ENCODE measurements at regions not wholly inside any gene's neighbourhood (a gene's known extent, or its start where the extent isn't known, plus 50 kb on each side); places are given as distances from the start of the nearest gene placed in this dataset.

GRCh38 chr21:26412885-26413284 is 160.2 kb downstream of the CYYR1 start:
- Mint-ChIP-seq H3K27ac (no peak overlapping the region), H3K36me3 (ENCODE audit: low read depth) (no peaks in the 10 kb centered on the region), H3K27me3 (ENCODE audit: low read depth) (peaks cover 5% of the 10 kb centered on the region), H3K9me3 (no peaks in the 10 kb centered on the region), H3K4me1 (peaks cover 16% of the 10 kb centered on the region), H3K4me3 (no peak overlapping the region)
- no peak for TF ChIP-seq CTCF (IDR thresholded peaks at IDR 0.05; ENCODE audit: unreplicated experiment in 3 of 3)

GRCh38 chr21:26409735-26410134 is 163.4 kb downstream of the CYYR1 start:
- H3K27ac Mint-ChIP-seq: peak overlapping the region; percentile 1 to 37 (median 35)
- H3K36me3 Mint-ChIP-seq (ENCODE audit: low read depth): no peaks in the 10 kb centered on the region
- H3K4me3 Mint-ChIP-seq: no peak overlapping the region
- H3K4me1 Mint-ChIP-seq: peaks cover 37% of the 10 kb centered on the region
- no peak for TF ChIP-seq CTCF (IDR thresholded peaks at IDR 0.05; ENCODE audit: unreplicated experiment in 3 of 3)
- peaks cover 5% of the 10 kb centered on the region for H3K27me3 Mint-ChIP-seq (ENCODE audit: low read depth)
- H3K9me3 Mint-ChIP-seq: no peaks in the 10 kb centered on the region

GRCh38 chr21:26408511-26408910 is 164.6 kb downstream of the CYYR1 start:
- peaks cover 5% of the 10 kb centered on the region for H3K27me3 Mint-ChIP-seq (ENCODE audit: low read depth)
- no peak overlapping the region for H3K27ac Mint-ChIP-seq
- H3K4me3 Mint-ChIP-seq: no peak overlapping the region
- H3K4me1 Mint-ChIP-seq: peaks cover 49% of the 10 kb centered on the region
- TF ChIP-seq CTCF (IDR thresholded peaks at IDR 0.05; ENCODE audit: unreplicated experiment in 3 of 3): no peak
- H3K9me3 Mint-ChIP-seq: no peaks in the 10 kb centered on the region
- H3K36me3 Mint-ChIP-seq (ENCODE audit: low read depth): no peaks in the 10 kb centered on the region

GRCh38 chr21:26406526-26406925 is 166.6 kb downstream of the CYYR1 start:
- no peak for TF ChIP-seq CTCF (IDR thresholded peaks at IDR 0.05; ENCODE audit: unreplicated experiment in 3 of 3)
- no peaks in the 10 kb centered on the region for H3K36me3 Mint-ChIP-seq (ENCODE audit: low read depth)
- H3K4me3 Mint-ChIP-seq: no peak overlapping the region
- H3K27ac Mint-ChIP-seq: peak overlapping the region; percentile 57 to 79 (median 61)
- no peaks in the 10 kb centered on the region for H3K9me3 Mint-ChIP-seq
- H3K27me3 Mint-ChIP-seq (ENCODE audit: low read depth): no peaks in the 10 kb centered on the region
- H3K4me1 Mint-ChIP-seq: peaks cover 50% of the 10 kb centered on the region

- Mint-ChIP-seq H3K4me1 (peaks cover 50% of the 10 kb centered on the region), H3K27me3 (ENCODE audit: low read depth) (no peaks in the 10 kb centered on the region), H3K36me3 (ENCODE audit: low read depth) (no peaks in the 10 kb centered on the region), H3K4me3 (peak overlapping the region in 2 of 3 experiments; percentile 3 to 38), H3K27ac (peak overlapping the region; percentile 57 to 79 (median 61)), H3K9me3 (no peaks in the 10 kb centered on the region)
- TF ChIP-seq CTCF (IDR thresholded peaks at IDR 0.05; ENCODE audit: unreplicated experiment in 3 of 3): no peak
Measured at GRCh38 chr21:26405735-26406361, 167.2 kb downstream of the CYYR1 start.

- Mint-ChIP-seq H3K27me3 (ENCODE audit: low read depth) (no peaks in the 10 kb centered on the region), H3K4me1 (peaks cover 47% of the 10 kb centered on the region), H3K27ac (peak overlapping the region; percentile 27 to 79 (median 36)), H3K36me3 (ENCODE audit: low read depth) (no peaks in the 10 kb centered on the region), H3K4me3 (no peak overlapping the region), H3K9me3 (no peaks in the 10 kb centered on the region)
- no peak for TF ChIP-seq CTCF (IDR thresholded peaks at IDR 0.05; ENCODE audit: unreplicated experiment in 3 of 3)
Measured at GRCh38 chr21:26405071-26405470, 168.0 kb downstream of the CYYR1 start.

Data from nephron (organoid).